NCI-H1694 (cell line): ENCODE measurements at regions not wholly inside any gene's neighbourhood (a gene's known extent, or its start where the extent isn't known, plus 50 kb on each side); places are given as distances from the start of the nearest gene placed in this dataset.

ENCODE experiments used
- DNase-seq: peaks from one replicate; lab custom pipeline; 2025; lab: John Stamatoyannopoulos, UW

- peak; percentile 2 for DNase-seq
These were observed 241.5 kb downstream of the ICOS start for GRCh38 chr2:204177977-204178522.

- peak; percentile 81 for DNase-seq
These were observed 244.1 kb downstream of the ICOS start for GRCh38 chr2:204180649-204181048.

- DNase-seq: peak; percentile 70
These were observed 247.0 kb downstream of the ICOS start for GRCh38 chr2:204183608-204184007.

- peak; percentile 8 for DNase-seq
These were observed 247.7 kb downstream of the ICOS start for GRCh38 chr2:204184226-204184625.

- no peak for DNase-seq
These were observed 250.9 kb downstream of the ICOS start for GRCh38 chr2:204187229-204188083.

GRCh38 chr2:204191574-204191973, 255.0 kb downstream of the ICOS start:
- no peak for DNase-seq

GRCh38 chr2:204195498-204195897, 258.9 kb downstream of the ICOS start:
- DNase-seq: no peak

- DNase-seq: no peak
These were observed 260.9 kb downstream of the ICOS start for GRCh38 chr2:204197336-204198005.

- DNase-seq: no peak
These were observed 262.8 kb downstream of the ICOS start for GRCh38 chr2:204199357-204199756.

GRCh38 chr2:204201507-204201906, 264.9 kb downstream of the ICOS start:
- DNase-seq: no peak

- no peak for DNase-seq
These were observed 265.7 kb downstream of the ICOS start for GRCh38 chr2:204202253-204202652.

- no peak for DNase-seq
These were observed 267.1 kb downstream of the ICOS start for GRCh38 chr2:204203704-204204103.

GRCh38 chr2:204205082-204205481, 268.5 kb downstream of the ICOS start:
- no peak for DNase-seq

GRCh38 chr2:204205538-204205937, 269.0 kb downstream of the ICOS start:
- no peak for DNase-seq

- DNase-seq: no peak
These were observed 271.3 kb downstream of the ICOS start for GRCh38 chr2:204207866-204208265.

GRCh38 chr2:204213588-204213987, 277.0 kb downstream of the ICOS start:
- no peak for DNase-seq

- no peak for DNase-seq
These were observed 281.5 kb downstream of the ICOS start for GRCh38 chr2:204218040-204218439.

GRCh38 chr2:204219196-204219595, 282.6 kb downstream of the ICOS start:
- no peak for DNase-seq

- DNase-seq: no peak
These were observed 284.3 kb downstream of the ICOS start for GRCh38 chr2:204220896-204221295.

- no peak for DNase-seq
These were observed 286.5 kb downstream of the ICOS start for GRCh38 chr2:204223046-204223445.

GRCh38 chr2:204223544-204223943, 287.0 kb downstream of the ICOS start:
- DNase-seq: no peak

- DNase-seq: no peak
These were observed 289.1 kb downstream of the ICOS start for GRCh38 chr2:204225671-204226073.

GRCh38 chr2:204226305-204226880, 289.8 kb downstream of the ICOS start:
- DNase-seq: no peak
